Left lung (tissue), 4 donors: ENCODE measurements at regions not wholly inside any gene's neighbourhood (a gene's known extent, or its start where the extent isn't known, plus 50 kb on each side); places are given as distances from the start of the nearest gene placed in this dataset.
"Not testable (repeated sequence)": the region's sequence is repeated elsewhere in the genome, so short reads cannot be mapped to it uniquely, and the experiment has no call there.

ENCODE experiments used
- ATAC-seq: fragments of 200-7000 bp; cut with Tn5 transposase; one replicate; pipeline ENCODE4 v1.9.1; 2020; ENCODE audit warnings: moderate library complexity
- DNase-seq, 4 donors: peaks; one replicate each; pipeline ENCODE4 v3.0.0-alpha.2; 2013 to 2020
- H3K27ac ChIP-seq, 2 donors: fragments of 200-600 bp; sonication (generic) in 1 of 2; one replicate each; pipeline versions ENCODE4 v1.5.0 to v1.8.0; 2020 to 2021
- H3K27me3 ChIP-seq, 2 donors: fragments of 200-600 bp; sonication (generic) in 1 of 2; one replicate each; pipeline versions ENCODE4 v1.5.0 to v1.8.0; 2020 to 2021
- H3K36me3 ChIP-seq, 2 donors: fragments of 200-600 bp; sonication (generic) in 1 of 2; one replicate each; pipeline versions ENCODE4 v1.5.0 to v1.8.0; 2020 to 2021
- H3K4me1 ChIP-seq, 2 donors: fragments of 200-600 bp; one replicate each; pipeline ENCODE4 v1.8.0; 2021
- H3K4me3 ChIP-seq, 2 donors: fragments of 200-600 bp; sonication (generic) in 1 of 2; one replicate each; pipeline versions ENCODE4 v1.5.0 to v1.8.0; 2020 to 2021; ENCODE audit warnings: mild to moderate bottlenecking in 1 of 2
- H3K9me3 ChIP-seq, 2 donors: fragments of 200-600 bp; sonication (generic) in 1 of 2; one replicate each; pipeline versions ENCODE4 v1.5.0 to v1.8.0; 2020 to 2021
- CTCF ChIP-seq, 2 donors: fragments of 200-600 bp; sonication (generic) in 1 of 2; IDR thresholded peaks; one replicate each; pipeline versions ENCODE4 v1.5.0 to v1.8.0; 2021; ENCODE audit warnings: antibody characterized with exemption in 2 of 2
- intact Hi-C, 2 donors: fragments of 100-400 bp; cut with DNase I; formaldehyde crosslinking; loops; one replicate each; pipeline versions ENCODE4 v1.11.2 to v1.14.2; 2022
- donor health status: DM: no; HTN: yes; CAD: no.
- donor health status: DM: no; HTN: no; CAD: no.

- Histone ChIP-seq H3K27me3 (no peaks in the 10 kb centered on the region), H3K9me3 (no peaks in the 10 kb centered on the region), H3K36me3 (no peaks in the 10 kb centered on the region), H3K27ac (no peak overlapping the region), H3K4me3 (no peak overlapping the region), H3K4me1 (no peaks in the 10 kb centered on the region)
- TF ChIP-seq CTCF (IDR thresholded peaks at IDR 0.05): no peak
- intact Hi-C loops: no loop called here
- no peak for DNase-seq
- no peak for ATAC-seq
These were observed 185.8 kb downstream of the B3GLCT start for GRCh38 chr13:31385540-31385939.

GRCh38 chr13:31394506-31394905, 194.7 kb downstream of the B3GLCT start:
- ATAC-seq: no peak
- Histone ChIP-seq H3K36me3 (no peaks in the 10 kb centered on the region), H3K9me3 (peaks cover 0 to 15% of the 10 kb centered on the region in 2 donors), H3K27ac (no peak overlapping the region), H3K27me3 (no peaks in the 10 kb centered on the region), H3K4me3 (no peak overlapping the region), H3K4me1 (no peaks in the 10 kb centered on the region)
- intact Hi-C loops: no loop called here
- no peak for DNase-seq
- no peak for TF ChIP-seq CTCF (IDR thresholded peaks at IDR 0.05)

GRCh38 chr13:31395090-31395489, 195.3 kb downstream of the B3GLCT start:
- H3K27me3 ChIP-seq: no peaks in the 10 kb centered on the region
- H3K9me3 ChIP-seq: peaks cover 0 to 20% of the 10 kb centered on the region in 2 donors
- H3K4me3 ChIP-seq: no peak overlapping the region
- intact Hi-C loops: no loop called here
- H3K27ac ChIP-seq: no peak overlapping the region
- no peak for TF ChIP-seq CTCF (IDR thresholded peaks at IDR 0.05)
- H3K36me3 ChIP-seq: no peaks in the 10 kb centered on the region
- no peak for DNase-seq
- no peak for ATAC-seq
- no peaks in the 10 kb centered on the region for H3K4me1 ChIP-seq

GRCh38 chr13:31399690-31400089, 199.9 kb downstream of the B3GLCT start:
- H3K4me3 ChIP-seq: no peak overlapping the region
- DNase-seq (no peak), ATAC-seq (no peak)
- no peaks in the 10 kb centered on the region for H3K27me3 ChIP-seq
- no peak overlapping the region for H3K27ac ChIP-seq
- TF ChIP-seq CTCF (IDR thresholded peaks at IDR 0.05): no peak
- H3K9me3 ChIP-seq: peaks cover 0 to 33% of the 10 kb centered on the region in 2 donors
- H3K36me3 ChIP-seq: no peaks in the 10 kb centered on the region
- no peaks in the 10 kb centered on the region for H3K4me1 ChIP-seq
- intact Hi-C loops: no loop called here

- H3K27ac ChIP-seq, intact Hi-C loops, H3K27me3 ChIP-seq, H3K4me3 ChIP-seq, H3K36me3 ChIP-seq, ATAC-seq, DNase-seq, H3K4me1 ChIP-seq: not testable (repeated sequence)
- H3K9me3 ChIP-seq: peaks cover 0 to 26% of the 10 kb centered on the region in 2 donors
These were observed 203.9 kb downstream of the B3GLCT start for GRCh38 chr13:31403711-31404110.

GRCh38 chr13:31408927-31409326, 209.2 kb downstream of the B3GLCT start:
- DNase-seq: no peak
- H3K9me3 ChIP-seq: no peaks in the 10 kb centered on the region
- no peak overlapping the region for H3K27ac ChIP-seq
- H3K27me3 ChIP-seq: no peaks in the 10 kb centered on the region
- TF ChIP-seq CTCF (IDR thresholded peaks at IDR 0.05): no peak
- ATAC-seq: no peak
- H3K4me3 ChIP-seq: no peak overlapping the region
- no peaks in the 10 kb centered on the region for H3K36me3 ChIP-seq
- H3K4me1 ChIP-seq: no peaks in the 10 kb centered on the region
- intact Hi-C loops: no loop called here
